Mesodermal cell (in vitro differentiated cells): ENCODE measurements at regions not wholly inside any gene's neighbourhood (a gene's known extent, or its start where the extent isn't known, plus 50 kb on each side); places are given as distances from the start of the nearest gene placed in this dataset.

Experiments
- H3K27ac ChIP-seq: 2 replicates; pipeline ENCODE4 v1.7.0; 2013; ENCODE audit warnings: mild to moderate bottlenecking, low read depth, low read length, moderate library complexity; ENCODE audit not compliant: severe bottlenecking
- H3K36me3 ChIP-seq: 2 replicates; pipeline ENCODE4 v1.7.1; 2013; ENCODE audit warnings: mild to moderate bottlenecking, low read length, moderate library complexity; ENCODE audit not compliant: control insufficient read depth, insufficient read depth
- H3K4me1 ChIP-seq: one replicate; pipeline ENCODE4 v1.7.1; 2013; ENCODE audit warnings: mild to moderate bottlenecking, low read length; ENCODE audit not compliant: insufficient read depth, control insufficient read depth, poor library complexity, severe bottlenecking
- H3K4me3 ChIP-seq: 2 replicates; pipeline ENCODE4 v1.7.0; 2013; ENCODE audit warnings: low read length, control low read depth, mild to moderate bottlenecking; ENCODE audit not compliant: insufficient read depth, poor library complexity, severe bottlenecking; ENCODE audit errors: extremely low read depth
- H3K9me3 ChIP-seq: 2 replicates; pipeline ENCODE4 v1.7.1; 2013; ENCODE audit warnings: mild to moderate bottlenecking, low read length, moderate library complexity; ENCODE audit not compliant: control insufficient read depth
- WGBS, 2 experiments: methylation state at CpG; one replicate each; pipeline ENCODE4 v1.1.5; 2013; ENCODE audit warnings: missing lambda C conversion rate in 2 of 2; ENCODE audit not compliant: insufficient coverage in 2 of 2; 5-methylcytosine and 5-hydroxymethylcytosine counted together

DNA sequence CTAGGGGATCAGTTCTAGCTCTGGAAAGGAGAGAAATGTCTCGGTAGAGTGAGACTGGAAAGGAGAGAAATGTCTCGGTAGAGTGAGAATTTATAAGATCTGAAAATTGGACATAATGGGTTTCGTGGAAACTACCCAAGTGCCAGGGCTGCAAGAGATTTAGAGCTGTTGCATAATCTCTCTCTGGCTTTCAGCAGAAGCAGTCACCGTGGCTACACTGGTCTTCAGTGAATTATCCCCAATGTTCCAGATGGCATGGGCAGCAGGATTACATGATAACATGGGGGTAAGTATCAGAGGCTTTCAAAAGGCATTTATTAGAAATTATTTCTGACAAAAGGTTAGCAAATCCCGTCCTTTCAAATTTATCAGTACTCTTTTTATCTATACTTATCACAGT lies 435.5 kb downstream of the NKX6-1 start:
- no peaks in the 10 kb centered on the region for H3K4me1 ChIP-seq
- no peaks in the 10 kb centered on the region for H3K9me3 ChIP-seq
- no peak overlapping the region for H3K4me3 ChIP-seq
- H3K36me3 ChIP-seq = no peaks in the 10 kb centered on the region
- 79 to 90% methylated on average over 4 of the region's 5 CpGs for WGBS, 2 experiments
- no peak overlapping the region for H3K27ac ChIP-seq

DNA sequence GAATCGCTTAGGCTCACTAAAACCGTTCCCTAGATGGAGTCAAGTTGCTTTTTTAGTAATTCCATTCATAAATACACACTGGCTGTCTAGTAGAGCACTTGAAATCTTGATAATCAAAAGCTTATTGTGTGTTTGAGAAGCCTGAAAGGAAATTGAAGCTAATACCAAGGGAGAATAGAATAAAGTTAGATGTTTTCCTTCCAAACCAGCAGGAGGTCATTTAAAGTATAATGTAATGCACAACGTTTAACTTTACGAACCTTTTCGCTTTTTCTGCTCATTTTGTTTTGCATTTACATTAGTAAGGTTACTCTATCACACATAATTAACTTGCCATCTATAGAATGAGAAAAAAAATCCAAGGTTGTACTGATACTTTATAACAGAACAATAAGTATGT lies 440.9 kb downstream of the NKX6-1 start:
- Histone ChIP-seq H3K4me1 (no peaks in the 10 kb centered on the region), H3K36me3 (no peaks in the 10 kb centered on the region), H3K9me3 (no peaks in the 10 kb centered on the region), H3K27ac (no peak overlapping the region), H3K4me3 (no peak overlapping the region)
- no CpG with 5 or more reads among the region's 5 CpGs for WGBS, 2 experiments

DNA sequence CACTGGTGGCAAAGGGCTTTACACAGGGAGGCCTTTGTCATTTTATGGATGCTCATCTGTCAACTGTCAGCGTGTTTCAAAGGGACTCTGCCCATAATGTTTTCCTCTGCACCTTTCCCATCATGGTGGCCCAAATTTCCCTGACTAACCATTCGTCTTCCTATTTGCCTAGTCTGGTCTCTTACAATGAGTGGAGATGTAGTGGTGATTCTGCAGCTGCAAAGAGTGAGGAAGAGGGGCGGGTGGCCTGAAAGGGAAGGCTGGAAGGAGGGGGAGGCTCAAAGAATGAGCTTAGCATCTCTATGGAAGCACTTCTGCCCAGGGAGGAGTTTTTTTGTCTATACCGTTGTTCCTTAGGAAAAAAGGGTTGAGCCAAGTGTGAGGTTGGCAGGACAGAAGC lies 447.5 kb downstream of the NKX6-1 start:
- 64 to 73% methylated on average over 2 to 3 of the region's 4 CpGs for WGBS, 2 experiments

DNA sequence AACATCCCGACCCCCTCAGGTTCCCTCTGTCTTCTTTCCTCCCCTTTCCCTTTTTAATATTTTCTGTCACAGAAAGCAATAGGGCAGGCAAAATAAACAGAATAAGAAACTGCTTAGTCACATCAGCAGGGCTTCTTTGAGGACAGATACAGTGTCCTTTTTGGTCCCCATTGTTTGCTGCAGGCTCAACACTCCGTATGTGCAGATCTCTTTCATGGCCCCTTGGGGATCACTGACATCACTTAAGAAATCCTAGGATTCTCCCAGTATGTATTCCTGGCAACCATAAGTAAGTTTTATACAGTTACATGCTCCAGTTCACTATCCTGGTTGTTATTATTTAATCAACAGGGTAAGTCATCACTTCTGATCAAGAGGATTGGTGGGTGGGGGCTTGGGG lies 448.0 kb downstream of the NKX6-1 start:
- Histone ChIP-seq H3K9me3 (no peaks in the 10 kb centered on the region), H3K36me3 (no peaks in the 10 kb centered on the region), H3K27ac (no peak overlapping the region), H3K4me1 (no peaks in the 10 kb centered on the region), H3K4me3 (no peak overlapping the region)
- 43 to 100% methylated on average over 1 of the region's 2 CpGs for WGBS, 2 experiments

More for the DNA sequence above, 447.5 kb downstream of the NKX6-1 start:
- no peaks in the 10 kb centered on the region for H3K4me1 ChIP-seq
- H3K36me3 ChIP-seq = no peaks in the 10 kb centered on the region
- no peaks in the 10 kb centered on the region for H3K9me3 ChIP-seq
- H3K27ac ChIP-seq = no peak overlapping the region
- no peak overlapping the region for H3K4me3 ChIP-seq

DNA sequence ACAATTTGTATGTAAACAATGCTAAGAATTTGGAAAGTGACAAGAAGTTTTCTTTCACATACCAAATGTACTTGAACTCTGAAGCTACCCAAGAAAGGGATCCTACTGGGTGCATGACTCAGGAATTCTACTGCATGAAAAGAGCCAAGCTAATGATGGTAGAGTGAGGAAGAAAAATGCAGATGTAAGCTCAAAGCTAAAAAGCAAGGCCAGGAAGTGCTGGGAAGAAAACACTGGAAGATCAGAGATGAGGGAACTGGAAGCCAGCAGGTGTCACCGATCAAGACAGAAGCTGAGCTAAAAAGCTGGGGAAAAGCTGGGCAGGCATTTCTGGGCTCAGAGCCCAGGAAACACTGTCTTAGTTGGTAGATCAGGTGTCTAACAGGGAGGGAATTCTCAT lies 449.1 kb downstream of the NKX6-1 start:
- Histone ChIP-seq H3K36me3 (no peaks in the 10 kb centered on the region), H3K9me3 (no peaks in the 10 kb centered on the region), H3K27ac (no peak overlapping the region), H3K4me3 (no peak overlapping the region), H3K4me1 (no peaks in the 10 kb centered on the region)
- WGBS, 2 experiments = 0 to 6% methylated on average over 1 of the region's 1 CpG

DNA sequence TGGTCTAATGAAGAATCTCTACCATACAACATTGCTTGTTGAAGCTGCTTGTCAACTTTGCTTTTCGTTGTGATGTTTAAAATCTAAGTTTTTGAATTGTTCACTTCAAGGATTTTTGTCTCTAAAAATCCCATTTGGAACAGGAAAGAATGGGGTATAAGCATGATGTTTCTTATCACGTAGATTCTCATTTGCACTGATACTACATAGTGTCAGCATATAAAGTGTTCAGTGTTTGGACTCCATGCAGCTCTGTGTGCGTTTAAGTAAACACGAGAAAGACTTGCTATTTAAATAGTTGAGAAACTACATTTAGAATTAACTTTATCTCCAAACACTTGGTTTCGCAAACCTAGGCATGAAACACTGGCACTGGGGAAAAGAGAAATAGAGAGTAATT lies 452.5 kb downstream of the NKX6-1 start:
- no peaks in the 10 kb centered on the region for H3K4me1 ChIP-seq
- 100% methylated on average over 1 of the region's 5 CpGs; no CpG with 5 or more reads in 1 of the 2 experiments for WGBS, 2 experiments

DNA sequence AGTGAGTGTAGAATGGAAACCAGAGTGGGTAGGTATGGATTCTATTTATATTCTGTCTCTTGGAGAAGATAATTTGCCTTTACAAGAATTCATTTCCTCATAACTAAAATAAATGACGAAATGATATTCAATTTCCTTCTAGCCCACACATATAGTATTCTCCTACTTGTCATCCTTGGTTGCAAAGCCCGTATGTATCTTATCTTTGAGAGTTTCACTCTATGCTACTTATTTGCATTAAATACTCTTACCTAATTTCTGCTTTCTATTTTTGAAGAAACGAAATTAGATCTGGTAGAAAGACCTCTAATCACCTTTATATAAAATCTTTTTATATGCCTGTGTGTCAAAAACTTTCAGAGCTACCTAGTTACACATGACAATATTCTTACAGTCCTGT lies 457.7 kb downstream of the NKX6-1 start:
- WGBS, 2 experiments = 65 to 83% methylated on average over 1 to 2 of the region's 3 CpGs
- no peaks in the 10 kb centered on the region for H3K9me3 ChIP-seq
- no peaks in the 10 kb centered on the region for H3K4me1 ChIP-seq
- no peak overlapping the region for H3K4me3 ChIP-seq
- no peaks in the 10 kb centered on the region for H3K36me3 ChIP-seq
- H3K27ac ChIP-seq = no peak overlapping the region

More for the DNA sequence above, 452.5 kb downstream of the NKX6-1 start:
- H3K27ac ChIP-seq = no peak overlapping the region
- no peaks in the 10 kb centered on the region for H3K36me3 ChIP-seq
- H3K4me3 ChIP-seq = no peak overlapping the region
- no peaks in the 10 kb centered on the region for H3K9me3 ChIP-seq

DNA sequence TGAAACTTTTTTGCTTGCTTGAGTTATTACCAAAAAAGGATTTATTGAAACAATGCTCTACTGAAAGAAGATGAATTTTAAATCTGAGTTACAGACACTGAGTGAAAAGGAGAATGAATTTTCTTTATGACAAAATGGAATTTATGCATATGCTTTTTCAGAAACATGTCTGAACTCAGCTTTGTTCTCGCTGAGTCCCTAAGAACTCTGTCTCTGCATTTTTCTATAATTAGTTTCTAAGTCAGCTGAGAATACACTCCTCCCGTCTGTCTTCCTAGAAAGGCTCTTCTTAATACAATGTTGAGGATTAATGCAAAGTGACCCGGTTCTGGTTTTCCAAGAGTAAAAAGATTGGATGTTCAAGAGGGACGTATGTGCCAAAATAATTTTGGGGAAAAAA lies 463.5 kb downstream of the NKX6-1 start:
- H3K27ac ChIP-seq = no peak overlapping the region
- H3K4me3 ChIP-seq = no peak overlapping the region
- no peaks in the 10 kb centered on the region for H3K9me3 ChIP-seq
- no peaks in the 10 kb centered on the region for H3K36me3 ChIP-seq
- WGBS, 2 experiments = 80% methylated on average over 1 of the region's 4 CpGs; no CpG with 5 or more reads in 1 of the 2 experiments
- no peaks in the 10 kb centered on the region for H3K4me1 ChIP-seq

DNA sequence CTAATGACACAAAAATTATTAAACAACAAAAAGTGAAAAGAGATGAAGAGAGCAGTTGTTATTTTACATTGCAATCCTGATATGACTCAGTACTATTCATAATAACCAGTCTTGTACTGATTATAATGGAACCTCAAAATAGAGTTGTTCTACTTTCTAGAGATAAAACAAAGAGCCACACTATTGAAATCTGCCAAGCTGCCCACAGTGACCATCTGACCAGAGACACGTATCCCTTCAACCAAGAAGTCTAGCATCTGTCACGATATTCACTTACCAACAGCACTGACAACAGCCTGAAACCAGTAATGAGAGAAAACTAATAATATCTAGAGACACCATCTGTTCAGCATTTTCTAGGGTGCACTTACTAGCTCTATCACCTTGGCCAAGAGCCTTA lies 466.7 kb downstream of the NKX6-1 start:
- WGBS, 2 experiments = 100% methylated on average over 1 of the region's 2 CpGs; no CpG with 5 or more reads in 1 of the 2 experiments
- Histone ChIP-seq H3K36me3 (no peaks in the 10 kb centered on the region), H3K9me3 (no peaks in the 10 kb centered on the region), H3K4me1 (no peaks in the 10 kb centered on the region), H3K27ac (no peak overlapping the region), H3K4me3 (no peak overlapping the region)

DNA sequence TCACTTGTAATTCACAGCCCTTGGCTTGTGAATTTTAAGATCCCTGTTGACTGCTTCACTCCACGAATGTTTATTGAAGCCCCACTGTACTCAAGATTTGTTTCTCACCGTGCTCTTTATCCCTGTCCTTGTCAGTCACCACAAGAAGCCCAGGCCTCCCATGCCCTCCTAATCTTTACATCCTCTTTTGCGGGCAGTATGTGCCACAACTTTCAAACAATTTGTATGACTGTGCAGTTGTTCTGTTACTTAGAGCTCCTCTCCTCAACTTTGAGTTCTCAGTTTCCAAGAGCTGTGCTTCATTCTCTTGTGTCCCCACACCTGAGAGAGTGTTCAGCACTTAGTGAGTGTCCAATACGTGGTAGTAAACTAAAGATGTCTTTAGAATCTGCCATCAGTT lies 467.7 kb downstream of the NKX6-1 start:
- 83 to 96% methylated on average over 3 to 4 of the region's 4 CpGs for WGBS, 2 experiments
- Histone ChIP-seq H3K4me3 (no peak overlapping the region), H3K9me3 (no peaks in the 10 kb centered on the region)

DNA sequence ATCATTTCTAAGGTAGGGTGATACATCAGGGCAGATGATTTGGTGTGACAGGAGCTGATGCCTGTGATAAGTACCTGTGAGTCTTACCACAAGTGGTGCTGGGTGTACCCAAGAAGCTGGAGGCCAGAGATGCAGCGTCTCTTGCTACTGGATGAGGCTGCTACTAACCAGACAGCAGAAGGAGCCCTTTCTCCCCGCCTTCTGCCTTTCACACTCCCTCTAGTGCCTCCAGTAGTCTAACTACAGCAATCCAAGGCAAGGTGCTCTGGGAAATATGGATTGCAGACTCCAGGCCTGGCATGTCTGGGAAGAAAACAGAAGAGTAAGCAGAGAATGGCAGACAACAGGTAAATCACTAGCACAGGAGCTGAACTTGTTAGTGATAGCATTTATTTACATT lies 470.8 kb downstream of the NKX6-1 start:
- Histone ChIP-seq H3K9me3 (no peaks in the 10 kb centered on the region), H3K4me3 (no peak overlapping the region), H3K4me1 (no peaks in the 10 kb centered on the region), H3K36me3 (no peaks in the 10 kb centered on the region), H3K27ac (no peak overlapping the region)
- WGBS, 2 experiments = no CpG with 5 or more reads among the region's 2 CpGs

More for the DNA sequence above, 467.7 kb downstream of the NKX6-1 start:
- Histone ChIP-seq H3K27ac (no peak overlapping the region), H3K4me1 (no peaks in the 10 kb centered on the region), H3K36me3 (no peaks in the 10 kb centered on the region)
